OCI-LY3 (cell line): ENCODE measurements at regions not wholly inside any gene's neighbourhood (a gene's known extent, or its start where the extent isn't known, plus 50 kb on each side); places are given as distances from the start of the nearest gene placed in this dataset.

Source experiments
- EZH2phosphoT487 ChIP-seq: fragments of 200-600 bp; shearing (Covaris generic); IDR thresholded peaks from 2 replicates; pipeline ENCODE4 v1.6.1; 2018; ENCODE audit warnings: antibody characterized with exemption, mixed run types, low read depth
- TF ChIP-seq, protein P1 (sequence below): fragments of 200-600, 300-600 bp; sonication (generic); IDR thresholded peaks from 2 replicates; pipeline ENCODE4 v1.5.1; 2014; ENCODE audit warnings: antibody characterized with exemption, low read length, low read depth

DNA sequence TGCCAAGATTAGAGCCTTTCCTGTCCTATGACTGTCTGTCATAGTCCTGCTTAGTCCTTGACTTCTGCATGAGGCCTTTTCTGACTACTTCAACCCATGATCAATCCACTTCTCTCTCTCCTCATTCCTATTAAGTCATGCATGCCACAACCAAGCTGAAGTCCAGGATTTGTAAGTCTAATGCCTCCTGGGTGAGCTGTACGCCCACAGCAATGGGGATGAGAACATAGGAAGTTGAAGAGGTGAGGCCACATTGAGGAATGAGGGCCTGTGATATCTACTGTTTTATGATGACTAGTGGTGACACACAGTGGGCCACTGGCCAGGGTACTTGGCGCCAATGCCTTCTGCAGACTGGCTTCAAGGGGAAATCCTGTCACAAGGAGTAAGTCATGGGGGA is 994.1 kb upstream of the TMEM132C start:
- TF ChIP-seq, protein P1, sequence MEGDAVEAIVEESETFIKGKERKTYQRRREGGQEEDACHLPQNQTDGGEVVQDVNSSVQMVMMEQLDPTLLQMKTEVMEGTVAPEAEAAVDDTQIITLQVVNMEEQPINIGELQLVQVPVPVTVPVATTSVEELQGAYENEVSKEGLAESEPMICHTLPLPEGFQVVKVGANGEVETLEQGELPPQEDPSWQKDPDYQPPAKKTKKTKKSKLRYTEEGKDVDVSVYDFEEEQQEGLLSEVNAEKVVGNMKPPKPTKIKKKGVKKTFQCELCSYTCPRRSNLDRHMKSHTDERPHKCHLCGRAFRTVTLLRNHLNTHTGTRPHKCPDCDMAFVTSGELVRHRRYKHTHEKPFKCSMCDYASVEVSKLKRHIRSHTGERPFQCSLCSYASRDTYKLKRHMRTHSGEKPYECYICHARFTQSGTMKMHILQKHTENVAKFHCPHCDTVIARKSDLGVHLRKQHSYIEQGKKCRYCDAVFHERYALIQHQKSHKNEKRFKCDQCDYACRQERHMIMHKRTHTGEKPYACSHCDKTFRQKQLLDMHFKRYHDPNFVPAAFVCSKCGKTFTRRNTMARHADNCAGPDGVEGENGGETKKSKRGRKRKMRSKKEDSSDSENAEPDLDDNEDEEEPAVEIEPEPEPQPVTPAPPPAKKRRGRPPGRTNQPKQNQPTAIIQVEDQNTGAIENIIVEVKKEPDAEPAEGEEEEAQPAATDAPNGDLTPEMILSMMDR, result no peak
- no peak for TF ChIP-seq EZH2phosphoT487
